HEK293T (cell line): ENCODE measurements at regions not wholly inside any gene's neighbourhood (a gene's known extent, or its start where the extent isn't known, plus 50 kb on each side); places are given as distances from the start of the nearest gene placed in this dataset.

ENCODE experiments used
- ARNT ChIP-seq: fragments of 450-650 bp; IDR thresholded peaks from 2 replicates; pipeline ENCODE4 v1.6.1; 2017; ENCODE audit warnings: mild to moderate bottlenecking
- BHLHE40 ChIP-seq: fragments of 450-650 bp; IDR thresholded peaks from 2 replicates; pipeline ENCODE4 v1.6.1; 2016; ENCODE audit warnings: mild to moderate bottlenecking, moderate library complexity, borderline replicate concordance
- CTBP1 ChIP-seq: fragments of 450-650 bp; IDR thresholded peaks from 2 replicates; pipeline ENCODE4 v1.6.1; 2016; ENCODE audit warnings: borderline replicate concordance
- ELF4 ChIP-seq: fragments of 450-650 bp; IDR thresholded peaks from 2 replicates; pipeline ENCODE4 v1.6.1; 2017; ENCODE audit warnings: antibody characterized with exemption
- FOXM1 ChIP-seq: fragments of 450-650 bp; IDR thresholded peaks from 2 replicates; pipeline ENCODE4 v1.6.1; 2017; ENCODE audit warnings: mild to moderate bottlenecking, borderline replicate concordance
- HDGF ChIP-seq: fragments of 450-650 bp; IDR thresholded peaks from 2 replicates; pipeline ENCODE4 v1.6.1; 2017; ENCODE audit warnings: antibody characterized with exemption, borderline replicate concordance
- LEF1 ChIP-seq: fragments of 450-650 bp; IDR thresholded peaks from 2 replicates; pipeline ENCODE4 v1.6.1; 2017; ENCODE audit warnings: mild to moderate bottlenecking, borderline replicate concordance
- TARDBP ChIP-seq: fragments of 450-650 bp; IDR thresholded peaks from 2 replicates; pipeline ENCODE4 v1.6.1; 2016

- TF ChIP-seq TARDBP (no peak), FOXM1 (no peak), ELF4 (no peak), LEF1 (no peak), ARNT (no peak), HDGF (no peak), BHLHE40 (no peak), CTBP1 (no peak)
Measured at GRCh38 chr11:122523846-122524805, 131.4 kb upstream of the UBASH3B start.
